Activated naive CD4-positive, alpha-beta T cell treated with anti-CD3 and anti-CD28 coated beads for 36 hours (primary cell): ENCODE measurements at regions not wholly inside any gene's neighbourhood (a gene's known extent, or its start where the extent isn't known, plus 50 kb on each side); places are given as distances from the start of the nearest gene placed in this dataset.
"Not testable (repeated sequence)": the region's sequence is repeated elsewhere in the genome, so short reads cannot be mapped to it uniquely, and the experiment has no call there.

Experiments
- CTCF ChIA-PET: fragments of 350-600 bp; sonication (Branson Sonifier 250); formaldehyde crosslinking; loops from one replicate; lab custom pipeline; 2021; ENCODE audit warnings: antibody characterized with exemption; lab: Charles Lee
- DNase-seq: peaks from one replicate; pipeline ENCODE4 v3.0.0-alpha.2; 2020
- H3K27ac Mint-ChIP-seq: one replicate; pipeline ENCODE4 v1.8.0; 2021; ENCODE audit warnings: mild to moderate bottlenecking, mixed read lengths
- H3K27me3 Mint-ChIP-seq: one replicate; pipeline ENCODE4 v1.8.0; 2021; ENCODE audit warnings: low read depth, mixed read lengths
- H3K36me3 Mint-ChIP-seq: one replicate; pipeline ENCODE4 v1.8.0; 2021; ENCODE audit warnings: low read depth, mixed read lengths
- H3K4me1 Mint-ChIP-seq: one replicate; pipeline ENCODE4 v1.8.0; 2021; ENCODE audit warnings: low read depth, mixed read lengths
- H3K4me3 Mint-ChIP-seq: one replicate; pipeline ENCODE4 v1.8.0; 2021; ENCODE audit warnings: mild to moderate bottlenecking, moderate library complexity, mixed read lengths
- H3K9me3 Mint-ChIP-seq: one replicate; pipeline ENCODE4 v1.8.0; 2021; ENCODE audit warnings: mixed read lengths
- intact Hi-C: fragments of 100-400 bp; cut with micrococcal nuclease; formaldehyde crosslinking; loops from one replicate; pipeline ENCODE4 v1.15.1; 2023

DNA sequence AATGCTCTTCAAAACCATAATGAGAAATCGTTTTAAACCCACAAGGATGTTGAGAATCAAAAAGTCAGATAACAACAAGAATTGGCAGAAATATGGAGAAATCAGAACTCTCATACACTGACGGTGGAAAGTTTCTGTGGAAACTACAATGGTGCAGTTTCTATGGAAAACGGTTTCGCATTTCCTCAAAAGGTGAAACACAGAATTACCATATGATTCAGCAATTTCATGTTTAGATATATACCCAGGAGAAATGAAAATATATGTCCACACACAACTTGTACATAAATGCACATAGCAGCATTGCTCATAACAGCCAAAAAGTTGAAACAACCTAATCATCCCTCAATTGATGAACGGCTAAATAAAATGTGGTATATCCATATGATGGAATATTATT is 218.2 kb downstream of the ARL4A start:
- no peaks in the 10 kb centered on the region for H3K36me3 Mint-ChIP-seq
- H3K27ac Mint-ChIP-seq: no peak overlapping the region
- no peaks in the 10 kb centered on the region for H3K4me1 Mint-ChIP-seq
- no peak overlapping the region for H3K4me3 Mint-ChIP-seq
- no peak for DNase-seq
- CTCF ChIA-PET: no interaction called here
- intact Hi-C loops: no loop called here
- H3K27me3 Mint-ChIP-seq: peaks cover 6% of the 10 kb centered on the region
- no peaks in the 10 kb centered on the region for H3K9me3 Mint-ChIP-seq

DNA sequence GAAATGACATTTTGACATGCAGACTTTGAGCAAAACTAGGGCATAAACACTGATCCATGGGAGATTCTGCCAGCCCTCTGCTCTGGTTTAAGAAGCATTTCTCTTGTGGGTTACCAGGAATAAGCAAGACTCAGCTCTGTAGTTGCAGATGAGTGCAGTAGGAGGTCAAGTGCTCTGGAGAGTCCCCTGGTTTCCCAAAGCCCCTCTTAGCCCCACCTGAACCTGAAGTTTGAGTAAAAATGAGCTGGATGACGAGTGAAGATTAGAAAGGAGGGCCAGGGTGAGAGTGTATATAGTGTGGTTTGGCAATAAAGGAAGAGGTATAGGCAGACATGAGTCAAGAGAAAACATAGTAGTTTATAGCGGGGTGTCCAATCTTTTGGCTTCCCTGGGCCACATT is 220.3 kb downstream of the ARL4A start:
- Mint-ChIP-seq H3K4me3 (no peak overlapping the region), H3K4me1 (no peaks in the 10 kb centered on the region), H3K27ac (no peak overlapping the region), H3K27me3 (peaks cover 6% of the 10 kb centered on the region), H3K36me3 (no peaks in the 10 kb centered on the region), H3K9me3 (no peaks in the 10 kb centered on the region)
- intact Hi-C loops: no loop called here
- CTCF ChIA-PET: no interaction called here
- DNase-seq: no peak

DNA sequence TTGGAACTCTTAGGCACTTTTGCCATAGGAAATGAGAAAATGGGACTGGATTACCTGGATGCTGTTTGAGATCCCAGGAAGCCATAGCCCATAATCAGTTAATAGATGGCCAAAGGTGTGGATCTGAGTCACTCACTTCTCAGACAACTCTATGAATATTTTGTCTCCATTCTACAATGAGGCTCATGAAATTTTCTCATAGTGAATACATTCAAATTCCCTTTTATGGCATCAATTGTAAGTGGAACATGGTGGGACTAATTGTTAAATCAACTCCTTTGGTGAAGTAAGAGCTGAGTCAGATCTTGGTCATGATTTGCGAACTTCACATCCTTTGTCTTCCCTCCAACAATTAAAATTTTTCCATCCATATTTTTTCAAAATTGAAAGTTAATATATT is 222.1 kb downstream of the ARL4A start:
- intact Hi-C loops: no loop called here
- H3K9me3 Mint-ChIP-seq: no peaks in the 10 kb centered on the region
- CTCF ChIA-PET: no interaction called here
- H3K36me3 Mint-ChIP-seq: no peaks in the 10 kb centered on the region
- H3K4me1 Mint-ChIP-seq: no peaks in the 10 kb centered on the region
- no peak overlapping the region for H3K4me3 Mint-ChIP-seq
- no peak overlapping the region for H3K27ac Mint-ChIP-seq
- no peak for DNase-seq
- H3K27me3 Mint-ChIP-seq: peaks cover 6% of the 10 kb centered on the region

DNA sequence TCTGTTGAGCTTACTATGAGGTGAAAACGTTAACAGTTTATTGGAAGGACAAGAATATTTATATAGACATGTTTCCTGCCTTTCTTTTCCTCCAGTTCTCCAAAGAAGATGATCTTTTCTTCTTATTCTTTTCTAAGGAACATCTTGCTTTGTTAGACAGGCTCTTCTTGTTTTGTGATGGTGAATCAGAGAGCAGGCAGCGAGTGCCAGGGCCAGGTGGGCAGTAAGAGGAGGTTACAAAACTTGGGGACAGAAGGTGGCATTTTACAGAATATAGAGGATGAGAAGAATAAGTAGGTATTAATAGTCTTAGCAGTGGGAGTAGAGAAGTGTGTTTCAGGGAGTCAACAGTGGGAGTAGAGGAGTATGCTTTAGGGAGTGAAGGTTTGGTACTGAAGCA is 223.6 kb downstream of the ARL4A start:
- Mint-ChIP-seq H3K27me3 (peaks cover 6% of the 10 kb centered on the region), H3K4me3 (no peak overlapping the region), H3K27ac (no peak overlapping the region), H3K36me3 (no peaks in the 10 kb centered on the region), H3K9me3 (no peaks in the 10 kb centered on the region), H3K4me1 (no peaks in the 10 kb centered on the region)
- CTCF ChIA-PET: no interaction called here
- intact Hi-C loops: no loop called here
- DNase-seq: no peak

DNA sequence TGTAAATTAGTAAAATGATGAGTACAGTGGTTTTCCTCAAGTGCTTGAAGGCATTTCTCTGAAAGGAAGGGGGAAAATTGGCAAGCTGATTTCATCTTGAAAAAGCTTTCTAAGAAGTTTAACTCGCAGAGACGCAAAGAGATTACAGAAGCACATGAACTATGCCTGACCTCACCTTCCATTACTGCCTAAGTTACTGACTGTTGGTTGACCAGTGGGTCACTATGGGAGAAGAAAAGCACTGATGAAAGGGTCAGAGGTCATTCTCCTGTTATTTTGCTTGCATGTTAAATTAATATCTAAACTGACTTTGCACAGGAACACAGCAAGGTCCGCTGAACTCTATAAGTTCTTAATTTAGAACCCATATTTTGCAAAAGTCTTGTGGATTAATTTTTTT is 225.6 kb downstream of the ARL4A start:
- no peak for DNase-seq
- intact Hi-C loops: no loop called here
- Mint-ChIP-seq H3K27ac (no peak overlapping the region), H3K4me1 (no peaks in the 10 kb centered on the region), H3K4me3 (no peak overlapping the region), H3K27me3 (no peaks in the 10 kb centered on the region), H3K9me3 (no peaks in the 10 kb centered on the region), H3K36me3 (no peaks in the 10 kb centered on the region)
- CTCF ChIA-PET: no interaction called here

DNA sequence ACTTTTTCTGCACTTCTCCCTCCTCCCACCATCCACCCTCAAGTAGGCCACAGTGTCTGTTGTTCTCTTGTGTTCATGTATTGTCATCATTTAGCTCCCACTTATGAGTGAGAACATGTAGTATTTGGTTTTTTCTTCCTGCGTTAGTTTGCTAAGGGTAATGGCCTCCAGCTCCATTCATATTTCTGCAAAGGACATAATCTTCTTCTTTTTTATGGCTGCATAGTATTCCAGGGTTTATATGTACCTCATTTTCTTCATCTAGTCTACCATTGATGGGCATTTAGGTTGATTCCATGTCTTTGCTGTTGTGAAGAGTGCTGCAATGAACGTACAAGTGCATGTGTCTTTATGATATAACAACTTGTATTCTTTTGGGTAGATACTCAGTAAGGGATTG is 230.4 kb downstream of the ARL4A start:
- DNase-seq: no peak
- Mint-ChIP-seq H3K36me3 (no peaks in the 10 kb centered on the region), H3K27ac (no peak overlapping the region), H3K27me3 (no peaks in the 10 kb centered on the region), H3K9me3 (no peaks in the 10 kb centered on the region), H3K4me1 (no peaks in the 10 kb centered on the region), H3K4me3 (no peak overlapping the region)
- intact Hi-C loops: no loop called here
- CTCF ChIA-PET: no interaction called here

DNA sequence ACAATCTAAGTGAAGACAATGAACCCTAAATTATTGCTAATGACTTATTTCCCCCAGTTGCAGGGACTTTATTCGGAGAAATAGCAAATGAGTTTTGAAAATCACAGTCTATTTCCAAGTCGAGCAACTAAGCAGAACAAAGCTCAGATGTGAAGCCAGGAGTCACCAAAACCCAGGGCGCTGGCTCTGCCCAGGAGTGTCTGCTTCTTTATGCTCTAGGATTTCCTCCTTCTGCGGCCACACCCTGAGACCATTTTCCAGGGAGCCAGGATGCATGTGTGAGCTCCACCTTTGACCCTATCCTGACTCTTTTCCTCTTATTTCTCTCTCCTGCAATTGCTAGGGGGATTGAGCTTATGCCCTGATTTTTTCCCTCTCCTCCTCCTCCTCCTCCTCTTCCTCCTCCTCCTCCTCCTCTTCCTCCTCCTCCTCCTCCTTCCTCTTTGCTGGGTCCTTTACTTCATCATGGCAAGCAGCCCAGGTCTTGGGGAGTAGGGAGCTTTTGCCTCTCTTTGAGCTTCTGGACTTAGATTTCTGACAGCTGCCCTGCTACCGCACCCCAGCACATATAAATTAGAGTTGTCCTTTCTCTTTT is 234.4 kb downstream of the ARL4A start:
- Mint-ChIP-seq H3K4me3 (no peak overlapping the region), H3K27ac (no peak overlapping the region), H3K9me3 (no peaks in the 10 kb centered on the region), H3K27me3 (peaks cover 8% of the 10 kb centered on the region), H3K36me3 (no peaks in the 10 kb centered on the region), H3K4me1 (no peaks in the 10 kb centered on the region)
- DNase-seq: no peak
- intact Hi-C loops: no loop called here
- CTCF ChIA-PET: no interaction called here

DNA sequence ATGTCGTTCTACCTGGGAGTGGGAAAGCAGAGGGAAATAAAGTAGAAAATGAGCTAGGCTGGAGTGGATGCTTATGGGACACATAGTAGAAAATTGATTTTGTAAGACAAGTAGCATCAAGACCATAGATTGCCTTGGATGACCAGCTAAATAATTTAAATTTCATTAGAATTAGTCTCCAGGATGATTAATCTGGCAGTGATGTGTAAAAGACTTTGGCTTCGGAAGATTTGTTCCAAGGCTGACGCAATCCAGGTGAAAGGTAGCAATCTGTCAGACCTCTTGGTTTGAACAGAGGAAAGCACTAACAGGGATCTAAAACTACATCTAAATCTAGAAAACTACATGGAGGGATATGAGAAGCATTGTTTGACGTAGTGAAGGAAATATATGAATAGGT is 236.5 kb downstream of the ARL4A start:
- intact Hi-C loops: no loop called here
- Mint-ChIP-seq H3K27ac (no peak overlapping the region), H3K4me1 (no peaks in the 10 kb centered on the region), H3K27me3 (peaks cover 14% of the 10 kb centered on the region), H3K4me3 (no peak overlapping the region), H3K9me3 (no peaks in the 10 kb centered on the region), H3K36me3 (no peaks in the 10 kb centered on the region)
- DNase-seq: no peak
- CTCF ChIA-PET: no interaction called here

DNA sequence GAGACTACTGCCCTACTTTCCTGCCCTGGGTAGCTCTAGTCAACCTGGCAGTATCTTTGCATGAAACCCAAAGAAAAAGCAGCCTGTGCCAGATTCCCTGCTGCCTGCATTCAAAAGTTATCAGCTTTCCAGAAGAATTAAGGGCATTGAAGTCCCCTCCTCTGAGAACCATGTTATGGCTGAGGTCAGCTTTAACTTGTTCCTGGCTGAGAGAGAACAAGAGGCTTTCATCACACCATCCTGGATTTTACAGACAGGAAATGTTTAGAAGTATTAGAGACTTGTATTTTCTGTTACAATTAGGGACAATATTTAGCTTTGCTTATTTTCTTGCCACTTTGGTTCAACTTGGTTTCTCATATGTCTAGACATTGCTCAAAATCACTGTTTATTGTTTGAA is 238.8 kb downstream of the ARL4A start:
- Mint-ChIP-seq H3K27me3 (peaks cover 14% of the 10 kb centered on the region), H3K9me3 (no peaks in the 10 kb centered on the region)

DNA sequence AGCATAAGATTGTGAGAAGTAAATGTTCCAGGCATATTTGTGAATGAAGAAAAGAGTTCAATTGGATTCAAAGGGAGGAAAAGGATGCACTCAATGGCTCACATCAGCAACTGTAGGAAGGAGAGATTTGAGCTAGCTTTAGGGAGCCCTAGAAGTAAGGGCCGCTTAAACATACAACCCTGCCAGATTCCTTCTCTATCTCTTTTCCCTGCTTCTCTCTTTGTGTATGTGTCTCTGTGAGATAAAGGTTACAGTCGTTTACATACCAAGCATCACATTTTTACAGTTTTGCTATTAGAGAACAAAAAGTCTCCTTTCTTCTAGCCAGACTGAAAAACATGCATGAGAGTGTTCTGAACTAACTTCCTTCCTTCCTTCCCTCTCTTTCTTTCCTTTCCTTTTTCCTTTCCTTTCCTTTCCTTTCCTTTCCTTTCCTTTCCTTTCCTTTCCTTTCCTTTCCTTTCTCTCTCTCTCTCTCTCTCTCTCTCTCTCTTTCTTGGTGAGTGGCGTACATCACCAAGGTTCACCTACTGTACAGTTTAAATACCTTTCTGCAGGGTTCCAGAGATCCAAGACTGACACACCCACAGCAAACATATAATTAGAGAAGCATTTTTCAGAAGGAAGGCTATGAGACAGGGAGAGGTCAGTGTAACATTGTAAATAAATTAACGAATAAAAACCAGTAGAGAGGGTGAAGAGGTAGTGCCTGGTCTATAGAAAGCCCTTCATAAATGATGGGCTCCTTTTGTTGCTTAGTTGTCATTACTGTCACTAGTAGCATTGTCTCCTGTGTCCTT is 240.4 kb downstream of the ARL4A start:
- intact Hi-C loops: no loop called here
- no peaks in the 10 kb centered on the region for H3K9me3 Mint-ChIP-seq
- H3K27ac Mint-ChIP-seq: no peak overlapping the region
- no peak for DNase-seq
- CTCF ChIA-PET: no interaction called here
- no peaks in the 10 kb centered on the region for H3K4me1 Mint-ChIP-seq
- no peaks in the 10 kb centered on the region for H3K36me3 Mint-ChIP-seq
- peaks cover 14% of the 10 kb centered on the region for H3K27me3 Mint-ChIP-seq
- H3K4me3 Mint-ChIP-seq: no peak overlapping the region

More for the DNA sequence above, 238.8 kb downstream of the ARL4A start:
- intact Hi-C loops: no loop called here
- CTCF ChIA-PET: interaction anchor here (0.6 kb wide), 1 partner anchor 215 kb away, joined by 3 read pairs; no protein-coding TSS in a partner anchor
- no peaks in the 10 kb centered on the region for H3K4me1 Mint-ChIP-seq
- no peak for DNase-seq
- no peaks in the 10 kb centered on the region for H3K36me3 Mint-ChIP-seq
- no peak overlapping the region for H3K4me3 Mint-ChIP-seq
- no peak overlapping the region for H3K27ac Mint-ChIP-seq

DNA sequence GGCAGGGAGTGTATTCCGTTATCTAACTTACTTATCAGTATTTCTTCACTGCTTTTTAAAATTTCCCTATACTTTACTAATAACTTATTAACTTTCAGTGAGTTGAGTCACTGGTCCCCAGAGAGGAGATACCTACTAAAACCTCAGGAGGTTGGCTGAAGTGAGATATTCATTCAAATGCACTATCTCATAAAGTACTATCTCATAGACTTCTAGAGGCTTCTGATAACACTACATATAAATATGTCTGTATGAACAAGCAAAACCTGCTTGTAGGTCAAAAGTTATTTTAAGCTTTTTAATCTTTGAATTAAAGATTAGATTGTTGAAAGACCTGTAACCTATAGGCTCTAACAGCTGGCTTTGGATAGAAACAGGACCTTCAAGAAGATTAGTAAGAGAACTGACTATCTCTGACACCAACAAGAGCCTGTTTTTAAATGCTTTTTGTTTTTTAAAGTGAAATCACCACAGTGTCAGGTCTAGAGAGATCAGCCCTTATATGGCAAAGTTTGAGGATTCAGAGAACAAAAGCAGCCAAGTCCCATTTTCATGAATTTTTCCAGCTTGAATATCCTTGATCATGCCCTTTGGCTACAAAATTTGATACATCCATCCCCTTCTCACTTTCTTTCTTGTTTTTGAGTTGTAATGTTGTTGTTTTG is 242.2 kb downstream of the ARL4A start:
- no peak for DNase-seq
- Mint-ChIP-seq H3K27ac (no peak overlapping the region), H3K9me3 (no peaks in the 10 kb centered on the region), H3K27me3 (peaks cover 10% of the 10 kb centered on the region), H3K4me3 (no peak overlapping the region), H3K36me3 (no peaks in the 10 kb centered on the region), H3K4me1 (no peaks in the 10 kb centered on the region)
- CTCF ChIA-PET: no interaction called here
- intact Hi-C loops: no loop called here

DNA sequence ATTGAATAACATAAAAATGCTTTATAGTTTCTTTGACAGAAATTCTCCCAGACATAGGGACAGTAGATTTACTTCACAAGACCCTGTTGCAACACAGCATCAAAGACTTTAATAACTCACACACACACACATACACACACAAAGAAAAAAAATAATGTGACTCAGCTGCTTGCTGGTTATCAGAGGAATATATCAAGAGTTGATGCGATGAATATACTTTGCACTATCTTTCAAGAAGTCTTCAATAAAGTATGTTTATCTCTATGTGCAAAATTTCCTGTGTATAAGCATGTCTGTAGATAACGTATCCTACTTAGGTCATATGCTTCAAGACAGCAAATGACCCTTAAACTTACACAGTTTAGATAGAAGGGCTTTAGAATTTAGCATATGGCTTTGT is 243.1 kb downstream of the ARL4A start:
- CTCF ChIA-PET: no interaction called here
- Mint-ChIP-seq H3K4me1 (no peaks in the 10 kb centered on the region), H3K27me3 (peaks cover 7% of the 10 kb centered on the region), H3K27ac (no peak overlapping the region), H3K9me3 (no peaks in the 10 kb centered on the region), H3K36me3 (no peaks in the 10 kb centered on the region), H3K4me3 (no peak overlapping the region)
- DNase-seq: no peak
- intact Hi-C loops: no loop called here

DNA sequence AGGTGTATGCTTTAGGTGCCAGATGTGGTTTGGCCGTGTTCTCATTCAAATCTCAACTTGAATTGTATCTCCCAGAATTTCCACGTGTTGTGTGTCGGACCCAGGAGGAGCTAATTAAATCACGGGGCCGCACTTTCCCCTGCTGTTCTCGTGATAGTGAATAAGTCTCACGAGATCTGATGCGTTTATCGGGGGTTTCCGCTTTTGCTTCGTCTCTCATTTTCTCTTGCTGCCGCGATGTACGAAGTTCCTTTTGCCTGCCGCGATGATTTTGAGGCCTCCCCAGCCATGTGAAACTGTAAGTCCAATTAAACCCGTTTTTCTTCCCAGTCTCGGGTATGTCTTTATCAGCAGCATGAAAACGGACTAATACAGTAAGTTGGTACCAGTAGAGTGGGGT is 244.0 kb downstream of the ARL4A start:
- DNase-seq, intact Hi-C loops, CTCF ChIA-PET, H3K27me3 Mint-ChIP-seq, H3K36me3 Mint-ChIP-seq, H3K27ac Mint-ChIP-seq, H3K4me3 Mint-ChIP-seq, H3K9me3 Mint-ChIP-seq, H3K4me1 Mint-ChIP-seq: not testable (repeated sequence)
